ENCODE measurements at regions not wholly inside any gene's neighbourhood (a gene's known extent, or its start where the extent isn't known, plus 50 kb on each side); places are given as distances from the start of the nearest gene placed in this dataset.

- Histone ChIP-seq H3K36me3 (ENCODE audit: control insufficient read depth in 2 of 2, extremely low read depth in 1 of 2, insufficient read depth in 1 of 2, low read length in 1 of 2) (no peaks in the 10 kb centered on the region), H3K27ac (ENCODE audit: low read length) (no peak overlapping the region), H3K27me3 (replicated peaks in 1 of 2; ENCODE audit: control insufficient read depth in 2 of 2, extremely low read depth in 1 of 2, insufficient read depth in 2 of 2, low read length in 1 of 2) (no peaks in the 10 kb centered on the region), H3K4me3 (ENCODE audit: control insufficient read depth in 1 of 2, extremely low read depth in 1 of 2, low read length in 1 of 2) (no peak overlapping the region), H3K4me1 (ENCODE audit: control insufficient read depth in 1 of 2, extremely low read depth in 1 of 2, insufficient read depth in 2 of 2, low read length in 2 of 2) (peaks cover 4 to 15% of the 10 kb centered on the region in 2 experiments), H3K9me3 (no peaks in the 10 kb centered on the region)
- Mint-ChIP-seq H3K9me3 (no peaks in the 10 kb centered on the region), H3K27me3 (no peaks in the 10 kb centered on the region), H3K27ac (no peak overlapping the region), H3K4me1 (peaks cover 7 to 12% (median 12%) of the 10 kb centered on the region in 3 donors), H3K36me3 (no peaks in the 10 kb centered on the region), H3K4me3 (no peak overlapping the region)
- no peak for ATAC-seq (replicated peaks in 1 of 4)
- ChIA-PET POLR2A (interaction anchor here in 1 of 2 donors (0.7 kb wide), 1 partner anchor 333 kb away, joined by 9 read pairs; no protein-coding TSS in a partner anchor), CTCF (no interaction called here)
- WGBS (ENCODE audit: insufficient coverage) = 92% methylated on average over 4 of the region's 4 CpGs
- DNase-seq = no peak
Observed at GRCh38 chr20:53714524-53714923, 120.9 kb upstream of the ZNF217 start.

DNA sequence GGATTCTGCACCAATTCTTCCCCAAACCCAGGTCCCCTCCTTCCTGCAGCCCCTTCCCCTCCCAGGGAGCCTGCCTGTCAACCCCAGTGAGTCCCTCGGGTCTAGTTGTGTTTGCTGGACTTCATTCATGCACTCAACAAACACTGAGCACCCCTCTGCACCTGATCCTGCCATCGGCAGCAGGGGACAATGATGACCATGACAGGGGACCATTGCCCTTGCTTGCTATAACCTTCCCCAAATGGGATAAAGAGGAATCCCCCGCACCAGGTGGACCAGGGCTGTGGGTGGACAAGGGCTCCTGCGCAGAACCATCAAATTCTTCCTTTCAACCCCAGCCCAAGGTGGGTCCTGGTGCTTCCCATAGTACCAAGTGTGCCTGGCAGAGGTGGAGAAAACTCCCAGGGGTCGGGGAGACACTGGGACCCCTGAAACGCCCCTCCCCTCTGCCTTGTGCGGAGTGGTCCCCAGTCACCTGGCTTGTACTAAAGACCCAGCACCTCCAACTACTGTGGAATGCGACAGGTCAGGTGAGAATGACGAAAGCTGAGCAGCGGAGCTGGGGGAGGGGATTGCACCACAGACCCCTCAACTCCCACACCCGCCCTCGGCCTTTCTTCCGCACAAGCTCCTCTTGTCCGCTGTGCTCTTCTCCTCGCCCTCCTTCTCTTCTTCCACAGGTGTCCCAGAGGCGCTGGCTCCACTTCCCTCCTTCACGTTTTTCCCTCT, 119.9 kb upstream of the ZNF217 start:
- no peaks in the 10 kb centered on the region for H3K27me3 Mint-ChIP-seq

GRCh38 chr20:53712212-53712977, 118.8 kb upstream of the ZNF217 start:
- H3K27ac ChIP-seq (ENCODE audit: low read length) = no peak overlapping the region
- H3K27me3 ChIP-seq (replicated peaks in 1 of 2; ENCODE audit: control insufficient read depth in 2 of 2, extremely low read depth in 1 of 2, insufficient read depth in 2 of 2, low read length in 1 of 2) = no peaks in the 10 kb centered on the region
- H3K4me1 ChIP-seq (ENCODE audit: control insufficient read depth in 1 of 2, extremely low read depth in 1 of 2, insufficient read depth in 2 of 2, low read length in 2 of 2) = peaks cover 17 to 34% of the 10 kb centered on the region in 2 experiments
- no peak overlapping the region for H3K4me3 ChIP-seq (ENCODE audit: control insufficient read depth in 1 of 2, extremely low read depth in 1 of 2, low read length in 1 of 2)
- Mint-ChIP-seq H3K27me3 (no peaks in the 10 kb centered on the region), H3K27ac (no peak overlapping the region), H3K36me3 (no peaks in the 10 kb centered on the region), H3K9me3 (no peaks in the 10 kb centered on the region), H3K4me3 (no peak overlapping the region), H3K4me1 (peaks cover 27 to 33% (median 32%) of the 10 kb centered on the region in 3 donors)
- 90% methylated on average over 8 of the region's 17 CpGs for WGBS (ENCODE audit: insufficient coverage)
- H3K36me3 ChIP-seq (ENCODE audit: control insufficient read depth in 2 of 2, extremely low read depth in 1 of 2, insufficient read depth in 1 of 2, low read length in 1 of 2) = no peaks in the 10 kb centered on the region
- ChIA-PET POLR2A (no interaction called here), CTCF (no interaction called here)
- DNase-seq = no peak
- no peak for ATAC-seq (replicated peaks in 1 of 4)
- no peaks in the 10 kb centered on the region for H3K9me3 ChIP-seq

More for the DNA sequence above, 119.9 kb upstream of the ZNF217 start:
- ChIA-PET POLR2A (no interaction called here), CTCF (no interaction called here)
- Mint-ChIP-seq H3K36me3 (no peaks in the 10 kb centered on the region), H3K9me3 (no peaks in the 10 kb centered on the region), H3K4me3 (no peak overlapping the region), H3K27ac (no peak overlapping the region), H3K4me1 (peaks cover 16 to 22% (median 21%) of the 10 kb centered on the region in 3 donors)
- ATAC-seq (replicated peaks in 1 of 4) (no peak), DNase-seq (no peak)
- no peak overlapping the region for H3K4me3 ChIP-seq (ENCODE audit: control insufficient read depth in 1 of 2, extremely low read depth in 1 of 2, low read length in 1 of 2)
- H3K4me1 ChIP-seq (ENCODE audit: control insufficient read depth in 1 of 2, extremely low read depth in 1 of 2, insufficient read depth in 2 of 2, low read length in 2 of 2) = peaks cover 7 to 25% of the 10 kb centered on the region in 2 experiments
- no peaks in the 10 kb centered on the region for H3K9me3 ChIP-seq
- WGBS (ENCODE audit: insufficient coverage) = 87% methylated on average over 10 of the region's 17 CpGs
- H3K27me3 ChIP-seq (replicated peaks in 1 of 2; ENCODE audit: control insufficient read depth in 2 of 2, extremely low read depth in 1 of 2, insufficient read depth in 2 of 2, low read length in 1 of 2) = no peaks in the 10 kb centered on the region
- H3K27ac ChIP-seq (ENCODE audit: low read length) = no peak overlapping the region
- no peaks in the 10 kb centered on the region for H3K36me3 ChIP-seq (ENCODE audit: control insufficient read depth in 2 of 2, extremely low read depth in 1 of 2, insufficient read depth in 1 of 2, low read length in 1 of 2)

- DNase-seq = no peak
- POLR2A ChIA-PET = interaction anchor here in 1 of 2 donors (0.7 kb wide), 1 partner anchor 57 kb away, joined by 3 read pairs; no protein-coding TSS in a partner anchor
- H3K27ac ChIP-seq (ENCODE audit: low read length) = no peak overlapping the region
- no peaks in the 10 kb centered on the region for H3K9me3 ChIP-seq
- no peaks in the 10 kb centered on the region for H3K36me3 ChIP-seq (ENCODE audit: control insufficient read depth in 2 of 2, extremely low read depth in 1 of 2, insufficient read depth in 1 of 2, low read length in 1 of 2)
- Mint-ChIP-seq H3K27ac (peak overlapping the region in 1 of 2 donors; percentile 58), H3K4me1 (peaks cover 36 to 41% (median 40%) of the 10 kb centered on the region in 3 donors), H3K4me3 (no peak overlapping the region), H3K9me3 (no peaks in the 10 kb centered on the region), H3K36me3 (no peaks in the 10 kb centered on the region), H3K27me3 (no peaks in the 10 kb centered on the region)
- H3K4me3 ChIP-seq (ENCODE audit: control insufficient read depth in 1 of 2, extremely low read depth in 1 of 2, low read length in 1 of 2) = no peak overlapping the region
- CTCF ChIA-PET = interaction anchor here in 1 of 2 donors (0.6 kb wide), 1 partner anchor 113 kb away, joined by 5 read pairs; no protein-coding TSS in a partner anchor
- WGBS (ENCODE audit: insufficient coverage) = 88% methylated on average over 11 of the region's 11 CpGs
- peaks cover 25 to 41% of the 10 kb centered on the region in 2 experiments for H3K4me1 ChIP-seq (ENCODE audit: control insufficient read depth in 1 of 2, extremely low read depth in 1 of 2, insufficient read depth in 2 of 2, low read length in 2 of 2)
- ATAC-seq (replicated peaks in 1 of 4) = peak in 1 of 4 experiments; percentile 16
- no peaks in the 10 kb centered on the region for H3K27me3 ChIP-seq (replicated peaks in 1 of 2; ENCODE audit: control insufficient read depth in 2 of 2, extremely low read depth in 1 of 2, insufficient read depth in 2 of 2, low read length in 1 of 2)
Observed at GRCh38 chr20:53711333-53712211, 117.9 kb upstream of the ZNF217 start.

DNA sequence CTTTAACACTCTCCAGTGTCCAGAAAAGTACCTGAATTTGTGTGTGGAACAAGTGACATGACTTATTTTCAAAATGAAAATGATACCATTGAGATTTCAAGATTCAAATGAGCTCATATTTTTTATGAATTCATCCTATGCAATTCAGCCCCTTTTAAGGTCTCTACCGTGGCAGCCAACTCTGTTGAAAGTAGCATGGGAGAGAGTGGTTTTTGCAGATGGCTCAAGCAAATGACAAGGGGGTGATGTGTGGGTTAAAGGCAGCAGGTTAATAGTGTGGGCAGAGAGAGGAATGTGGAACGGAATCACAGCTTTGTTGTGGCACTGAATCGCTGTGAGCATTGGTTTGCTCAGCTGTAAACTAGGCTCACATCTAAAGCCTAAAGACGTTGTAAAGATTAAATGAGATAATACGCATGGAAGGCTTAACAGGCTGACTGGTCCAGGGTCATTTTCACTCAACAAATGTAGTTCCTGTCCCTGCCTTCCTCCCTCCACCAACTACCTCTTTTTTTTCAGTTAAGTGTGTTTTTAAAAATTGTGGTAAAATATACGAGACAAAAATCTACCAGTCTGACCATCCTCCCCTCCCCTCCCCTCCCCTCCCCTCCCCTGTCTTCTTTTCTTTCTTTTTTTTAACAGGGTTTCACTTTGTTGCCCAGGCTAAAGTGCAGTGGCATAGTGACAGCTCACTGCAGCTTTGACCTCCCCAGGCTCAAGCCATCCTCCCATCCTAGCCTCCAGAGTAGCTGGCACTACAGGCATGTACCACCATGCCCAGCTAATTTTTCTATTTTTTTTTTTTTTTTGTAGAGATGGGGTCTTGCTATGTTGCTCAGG, 114.7 kb upstream of the ZNF217 start:
- Mint-ChIP-seq H3K27me3 (no peaks in the 10 kb centered on the region), H3K4me3 (peak overlapping the region; percentile 45 to 66 (median 61)), H3K4me1 (peaks cover 45 to 51% (median 48%) of the 10 kb centered on the region in 3 donors), H3K27ac (peak overlapping the region; percentile 97 to 98), H3K36me3 (no peaks in the 10 kb centered on the region), H3K9me3 (no peaks in the 10 kb centered on the region)
- WGBS (ENCODE audit: insufficient coverage) = 0% methylated on average over 1 of the region's 6 CpGs
- DNase-seq (peak in 5 of 35 experiments; percentile 0 to 46 (median 15)), ATAC-seq (replicated peaks in 1 of 4) (peak in 3 of 4 experiments; percentile 21 to 50 (median 34))
- H3K27ac ChIP-seq (ENCODE audit: low read length) = peak overlapping the region; percentile 67
- H3K36me3 ChIP-seq (ENCODE audit: control insufficient read depth in 2 of 2, extremely low read depth in 1 of 2, insufficient read depth in 1 of 2, low read length in 1 of 2) = no peaks in the 10 kb centered on the region
- H3K27me3 ChIP-seq (replicated peaks in 1 of 2; ENCODE audit: control insufficient read depth in 2 of 2, extremely low read depth in 1 of 2, insufficient read depth in 2 of 2, low read length in 1 of 2) = no peaks in the 10 kb centered on the region
- no peaks in the 10 kb centered on the region for H3K9me3 ChIP-seq
- ChIA-PET POLR2A (interaction anchor here (0.5 to 0.6 kb wide), 4 partner anchors 47 to 246 kb away, joined by 3 to 8 read pairs (median 6); no protein-coding TSS in a partner anchor), CTCF (interaction anchor here (0.6 to 1.4 kb wide), 7 partner anchors 12 to 207 kb away, joined by 3 to 7 read pairs (median 4); no protein-coding TSS in a partner anchor)
- peak overlapping the region in 1 of 2 donors; percentile 16 for H3K4me3 ChIP-seq (ENCODE audit: control insufficient read depth in 1 of 2, extremely low read depth in 1 of 2, low read length in 1 of 2)
- peaks cover 32 to 46% of the 10 kb centered on the region in 2 experiments for H3K4me1 ChIP-seq (ENCODE audit: control insufficient read depth in 1 of 2, extremely low read depth in 1 of 2, insufficient read depth in 2 of 2, low read length in 2 of 2)
